PC-3 (cell line): ENCODE measurements at regions not wholly inside any gene's neighbourhood (a gene's known extent, or its start where the extent isn't known, plus 50 kb on each side); places are given as distances from the start of the nearest gene placed in this dataset.

ENCODE experiments used
- ATAC-seq: fragments of 200-7000 bp; cut with Tn5 transposase; 2 replicates; pipeline ENCODE4 v1.9.1; 2020; ENCODE audit warnings: mild to moderate bottlenecking, moderate library complexity
- BruUV-seq: library from RNA; stranded (reverse); fragments of 400-500 nt; replicated peaks from 2 replicates; lab custom pipeline; 2021; lab: Mats Ljungman, UMichigan
- CTCF ChIA-PET: fragments of 300-600 bp; sonication (Branson Sonifier 250); formaldehyde crosslinking; loops from one replicate; lab custom pipeline; 2022; ENCODE audit warnings: antibody characterized with exemption; lab: Charles Lee
- POLR2A ChIA-PET: fragments of 300-600 bp; sonication (Branson Sonifier 250); formaldehyde crosslinking; loops from one replicate; lab custom pipeline; 2022; ENCODE audit warnings: antibody characterized with exemption; ENCODE audit not compliant: unreplicated experiment; lab: Charles Lee
- DNase-seq: peaks from one replicate; pipeline ENCODE4 v3.0.0-alpha.2; 2015
- H2AFZ ChIP-seq: fragments of 300-600 bp; sonication (generic); 2 replicates; pipeline ENCODE4 v1.6.0; 2016; ENCODE audit warnings: antibody characterized with exemption, low read length
- H3F3A ChIP-seq: fragments of 300-600 bp; sonication (generic); one replicate; pipeline ENCODE4 v1.6.0; 2017; ENCODE audit warnings: antibody characterized with exemption, low read length, control low read depth, mild to moderate bottlenecking; ENCODE audit not compliant: unreplicated experiment
- H3K27ac ChIP-seq: fragments of 300-600 bp; sonication (generic); 2 replicates; pipeline ENCODE4 v1.5.1; 2016; ENCODE audit warnings: mild to moderate bottlenecking, low read length
- H3K27me3 ChIP-seq: fragments of 300-600 bp; sonication (generic); 2 replicates; pipeline ENCODE4 v1.6.1; 2016; ENCODE audit warnings: low read length, mixed read lengths
- H3K36me3 ChIP-seq: fragments of 300-600 bp; sonication (generic); 2 replicates; pipeline ENCODE4 v1.6.1; 2016; ENCODE audit warnings: low read depth, mixed run types, low read length, mixed read lengths
- H3K4me1 ChIP-seq: fragments of 300-600 bp; sonication (generic); 2 replicates; pipeline ENCODE4 v1.5.1; 2016; ENCODE audit warnings: low read length; ENCODE audit not compliant: insufficient read depth
- H3K4me2 ChIP-seq: fragments of 300-600 bp; sonication (generic); 2 replicates; pipeline ENCODE4 v1.6.0; 2016; ENCODE audit warnings: low read length
- H3K4me3 ChIP-seq: fragments of 300-600 bp; sonication (generic); 2 replicates; pipeline ENCODE4 v1.5.1; 2016; ENCODE audit warnings: mild to moderate bottlenecking, low read length, mixed read lengths
- H3K79me2 ChIP-seq: fragments of 300-600 bp; sonication (generic); 2 replicates; pipeline ENCODE4 v1.6.1; 2017; ENCODE audit warnings: low read length, mixed read lengths
- H3K9ac ChIP-seq: fragments of 300-600 bp; sonication (generic); 2 replicates; pipeline ENCODE4 v1.6.0; 2016; ENCODE audit warnings: mild to moderate bottlenecking, low read length
- H3K9me2 ChIP-seq: fragments of 300-600 bp; sonication (generic); replicated peaks from 2 replicates; pipeline ENCODE4 v1.6.1; 2016; ENCODE audit warnings: mixed run types, low read length, mixed read lengths
- H3K9me3 ChIP-seq: fragments of 300-600 bp; sonication (generic); 2 replicates; pipeline ENCODE4 v1.6.1; 2016; ENCODE audit warnings: low read length, mixed read lengths
- H4K20me1 ChIP-seq: fragments of 300-600 bp; sonication (generic); 2 replicates; pipeline ENCODE4 v1.6.1; 2016; ENCODE audit warnings: low read length, mixed read lengths
- CTCF ChIP-seq: fragments of 300-600 bp; sonication (generic); conservative IDR thresholded peaks from 2 replicates; pipeline ENCODE4 v1.5.1; 2017; ENCODE audit warnings: antibody characterized with exemption, low read depth, mild to moderate bottlenecking, low read length
- EZH2 ChIP-seq: fragments of 300-600 bp; sonication (generic); IDR thresholded peaks from one replicate; pipeline ENCODE4 v1.6.1; 2017; ENCODE audit warnings: antibody characterized with exemption, mild to moderate bottlenecking, low read length; ENCODE audit not compliant: unreplicated experiment
- EZH2phosphoT487 ChIP-seq: fragments of 300-600 bp; sonication (generic); IDR thresholded peaks from 2 replicates; pipeline ENCODE4 v1.6.1; 2018; ENCODE audit warnings: mild to moderate bottlenecking, antibody characterized with exemption, low read length, borderline replicate concordance
- intact Hi-C: fragments of 100-400 bp; cut with micrococcal nuclease; formaldehyde crosslinking; loops from 2 replicates; pipeline ENCODE4 v1.9.0; 2023

- Histone ChIP-seq H3K27ac (no peak overlapping the region), H3K9me2 (no peaks in the 10 kb centered on the region), H4K20me1 (no peaks in the 10 kb centered on the region), H2AFZ (no peak overlapping the region), H3K27me3 (no peaks in the 10 kb centered on the region), H3F3A (no peaks in the 10 kb centered on the region), H3K79me2 (no peaks in the 10 kb centered on the region), H3K9ac (no peak overlapping the region), H3K4me1 (peaks cover 12% of the 10 kb centered on the region; the same call in 1 of the 2 replicates), H3K9me3 (no peaks in the 10 kb centered on the region), H3K36me3 (no peaks in the 10 kb centered on the region), H3K4me2 (no peak overlapping the region), H3K4me3 (no peak overlapping the region)
- TF ChIP-seq CTCF (no peak), EZH2phosphoT487 (no peak)
- CTCF ChIA-PET: no interaction called here
- ATAC-seq: no peak
- no TSS peak for BruUV-seq
- intact Hi-C loops: no loop called here
- no peak for DNase-seq
- POLR2A ChIA-PET: no interaction called here
Measured at GRCh38 chr4:163592212-163592611, 97.7 kb downstream of the TMA16 start.

GRCh38 chr4:163595580-163595979 is 101.1 kb downstream of the TMA16 start:
- ChIA-PET CTCF (no interaction called here), POLR2A (no interaction called here)
- H4K20me1 ChIP-seq: no peaks in the 10 kb centered on the region
- no peak for DNase-seq
- no peak overlapping the region for H3K27ac ChIP-seq
- intact Hi-C loops: no loop called here
- no peak overlapping the region for H3K9ac ChIP-seq
- BruUV-seq: no TSS peak
- H3K9me2 ChIP-seq: no peaks in the 10 kb centered on the region
- H3K4me1 ChIP-seq: 0 out of 2 replicates have a peak, but pooled peaks cover 2% of the 10 kb centered on the region
- TF ChIP-seq CTCF (no peak), EZH2 (no peak), EZH2phosphoT487 (no peak)
- no peak for ATAC-seq
- no peaks in the 10 kb centered on the region for H3K79me2 ChIP-seq
- H3K4me3 ChIP-seq: no peak overlapping the region
- H3K9me3 ChIP-seq: no peaks in the 10 kb centered on the region
- H3K4me2 ChIP-seq: no peak overlapping the region
- no peaks in the 10 kb centered on the region for H3F3A ChIP-seq
- H2AFZ ChIP-seq: no peak overlapping the region
- H3K36me3 ChIP-seq: no peaks in the 10 kb centered on the region
- no peaks in the 10 kb centered on the region for H3K27me3 ChIP-seq

- CTCF ChIA-PET: no interaction called here
- Histone ChIP-seq H2AFZ (no peak overlapping the region), H3K27me3 (no peaks in the 10 kb centered on the region), H3F3A (no peaks in the 10 kb centered on the region), H3K9me3 (no peaks in the 10 kb centered on the region), H3K4me1 (no peaks in the 10 kb centered on the region), H3K79me2 (no peaks in the 10 kb centered on the region), H4K20me1 (no peaks in the 10 kb centered on the region), H3K9ac (no peak overlapping the region), H3K27ac (no peak overlapping the region), H3K4me2 (no peak overlapping the region), H3K36me3 (no peaks in the 10 kb centered on the region), H3K9me2 (no peaks in the 10 kb centered on the region), H3K4me3 (no peak overlapping the region)
- BruUV-seq: no TSS peak
- DNase-seq: no peak
- no peak for ATAC-seq
- intact Hi-C loops: no loop called here
- POLR2A ChIA-PET: no interaction called here
- no peak for TF ChIP-seq EZH2phosphoT487
- TF ChIP-seq CTCF: no peak
- no peak for TF ChIP-seq EZH2
Measured at GRCh38 chr4:163598028-163598427, 103.5 kb downstream of the TMA16 start.
